Embryonic facial prominence (tissue), 1 donor: ENCODE measurements at regions not wholly inside any gene's neighbourhood (a gene's known extent, or its start where the extent isn't known, plus 50 kb on each side); places are given as distances from the start of the nearest gene placed in this dataset.

Experiments
- DNase-seq: peaks from one replicate; pipeline ENCODE4 v3.0.0-alpha.2; 2016; ENCODE audit errors: extremely low spot score

- DNase-seq, result no peak
Observed at GRCh38 chr1:29845910-29846309, 609.6 kb downstream of the PTPRU start.

DNA sequence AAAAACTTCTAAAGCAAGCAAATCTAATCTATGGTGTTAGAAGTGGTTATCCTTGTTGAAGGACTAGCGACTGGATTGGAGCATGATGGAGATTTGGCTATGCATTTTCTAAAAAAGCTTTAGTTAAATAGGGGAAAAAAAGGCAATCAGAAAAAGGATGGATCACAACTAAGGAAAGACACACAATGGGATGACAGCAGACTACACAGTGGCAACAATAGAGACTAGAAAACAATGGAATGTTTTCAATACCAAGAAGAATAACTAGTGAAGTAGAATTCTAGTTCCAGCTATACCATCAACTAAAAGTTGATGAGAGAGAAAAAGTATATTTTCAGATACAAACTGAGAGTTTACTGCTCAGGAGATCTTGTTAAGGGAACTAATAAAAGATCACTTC lies 605.8 kb downstream of the PTPRU start:
- no peak for DNase-seq

- DNase-seq, result no peak
Observed at GRCh38 chr1:29839726-29840125, 603.4 kb downstream of the PTPRU start.

DNA sequence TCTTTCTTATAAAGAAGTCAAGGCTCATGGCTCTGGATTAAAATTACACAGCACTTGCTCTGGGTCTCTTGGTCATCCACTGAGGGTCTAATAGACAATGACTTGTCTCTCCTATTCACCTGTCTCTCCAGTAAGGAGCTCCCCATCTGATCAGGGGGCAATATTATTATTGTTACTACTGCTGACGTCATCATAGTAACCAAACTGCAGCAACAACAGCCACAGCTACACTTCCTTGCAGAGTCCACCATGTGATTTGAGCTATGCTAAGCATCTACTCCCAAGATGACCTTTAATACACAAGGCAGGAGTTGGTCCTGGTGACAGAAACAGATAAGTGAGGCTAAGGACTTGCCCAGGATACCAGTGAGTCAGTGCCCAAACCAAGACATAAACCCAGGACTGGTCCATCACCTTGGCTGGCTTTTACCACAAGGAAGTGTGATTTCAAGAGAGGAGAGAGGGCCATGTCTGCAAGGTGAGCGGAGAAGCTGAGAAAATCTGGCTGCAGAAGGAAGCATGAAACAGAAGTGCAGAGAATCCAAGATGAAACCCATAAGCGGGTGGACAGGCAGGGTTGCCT lies 602.5 kb downstream of the PTPRU start:
- DNase-seq, result no peak

DNA sequence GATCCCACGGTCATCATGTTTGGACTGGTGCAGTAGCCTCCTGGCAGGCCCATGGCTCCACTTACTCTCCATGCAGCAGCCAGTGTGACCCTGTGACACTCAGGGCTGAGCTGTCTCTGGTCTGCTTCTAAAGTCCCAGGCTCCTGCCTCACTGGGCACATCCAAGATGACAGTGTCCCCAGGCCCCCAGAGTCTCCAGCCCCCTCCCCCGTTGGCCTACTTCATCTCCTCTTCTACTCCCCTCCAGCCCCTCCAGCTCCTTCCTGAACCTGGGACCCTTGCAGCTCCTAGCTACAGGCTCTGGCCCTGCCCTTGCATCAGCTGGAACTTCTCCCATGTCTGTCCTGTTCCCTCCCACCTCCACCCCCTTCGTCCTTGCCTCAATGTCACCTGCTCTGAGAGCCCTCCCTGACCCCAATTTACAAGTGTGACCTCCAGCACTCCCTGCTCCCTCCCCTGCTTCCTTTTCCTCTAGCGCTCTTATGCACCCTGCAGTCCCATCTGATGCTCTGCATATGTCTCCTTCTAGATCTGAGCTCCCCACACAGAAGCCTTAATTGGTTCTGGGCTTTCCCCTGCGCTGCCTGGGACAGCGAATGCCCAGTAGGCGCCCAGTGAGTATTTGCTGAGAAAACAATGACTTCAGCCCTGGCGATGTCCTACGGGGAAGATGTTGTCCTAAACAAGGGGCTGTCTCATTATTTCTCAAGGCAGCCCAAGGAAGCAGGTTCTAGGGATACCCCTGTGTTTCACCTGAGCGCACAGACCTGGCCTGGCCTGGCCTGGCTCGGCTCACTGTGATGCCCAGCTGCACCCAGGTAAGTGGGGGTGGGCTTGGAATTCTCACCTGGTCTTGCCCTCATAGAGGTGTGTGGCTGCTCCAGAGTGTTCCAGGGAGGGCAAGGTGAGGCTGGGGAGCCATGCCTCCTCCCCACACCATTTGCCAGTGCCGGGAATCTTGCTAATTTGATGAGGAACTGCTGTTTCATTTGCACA lies 600.6 kb downstream of the PTPRU start:
- DNase-seq, result no peak

DNA sequence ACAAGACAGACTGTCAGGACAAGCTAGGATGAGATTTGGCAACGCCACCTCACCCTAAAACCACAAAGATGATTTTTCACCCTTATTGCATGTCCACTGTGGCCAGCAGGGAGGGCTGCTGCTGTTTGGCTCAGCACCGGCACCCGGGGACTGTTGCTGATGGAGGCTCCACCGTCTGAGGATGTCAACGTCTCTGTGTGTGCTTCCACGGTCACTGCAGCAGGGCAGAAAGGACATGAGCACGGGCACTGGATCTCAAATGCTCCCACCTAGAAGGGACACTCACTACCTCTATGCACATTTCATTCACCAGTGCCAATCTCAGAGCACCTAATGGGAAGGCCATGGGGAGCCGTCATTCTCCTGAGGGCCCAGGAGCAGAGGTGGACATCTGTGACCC lies 599.6 kb downstream of the PTPRU start:
- DNase-seq, result no peak

DNA sequence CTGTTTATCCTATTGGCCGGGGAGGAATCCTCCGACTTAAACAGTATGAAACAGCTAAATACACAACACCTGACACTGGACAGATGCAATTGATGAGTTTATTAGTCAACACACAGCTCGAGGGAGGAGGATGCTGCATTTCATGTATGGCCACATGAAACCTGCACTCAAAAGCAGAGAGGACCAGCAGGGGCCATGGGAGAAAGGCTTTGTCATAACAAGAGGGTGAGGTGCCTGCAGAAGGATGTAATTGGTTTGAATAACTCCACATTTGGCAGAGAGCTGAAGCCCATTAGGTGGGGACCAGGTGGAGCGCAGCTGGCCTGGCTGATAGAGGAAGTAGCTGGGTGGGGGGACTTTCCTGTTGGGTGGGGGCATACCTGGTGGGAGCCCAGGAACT lies 599.1 kb downstream of the PTPRU start:
- DNase-seq, result no peak

GRCh38 chr1:29833581-29833980 lies 597.3 kb downstream of the PTPRU start:
- DNase-seq, result no peak

DNA sequence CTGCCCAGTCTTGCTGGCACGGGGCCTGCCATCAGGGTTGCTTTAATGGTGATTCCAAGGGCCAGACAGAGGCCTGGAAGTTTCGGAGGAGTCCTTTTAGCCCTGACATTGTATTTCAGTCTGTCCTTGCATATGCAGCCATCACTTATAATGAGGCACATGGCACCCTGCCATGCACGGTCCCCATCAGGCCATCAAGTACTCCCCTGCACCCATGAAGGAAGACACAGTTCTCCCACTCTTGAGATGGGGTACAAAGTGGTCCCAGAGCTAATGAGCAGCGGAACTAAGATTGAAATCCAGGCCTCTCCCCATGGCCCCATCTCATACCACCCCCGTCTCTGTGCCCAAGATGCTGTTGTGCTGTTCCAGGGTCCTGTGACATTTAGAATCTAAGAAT lies 596.6 kb downstream of the PTPRU start:
- DNase-seq, result no peak

DNA sequence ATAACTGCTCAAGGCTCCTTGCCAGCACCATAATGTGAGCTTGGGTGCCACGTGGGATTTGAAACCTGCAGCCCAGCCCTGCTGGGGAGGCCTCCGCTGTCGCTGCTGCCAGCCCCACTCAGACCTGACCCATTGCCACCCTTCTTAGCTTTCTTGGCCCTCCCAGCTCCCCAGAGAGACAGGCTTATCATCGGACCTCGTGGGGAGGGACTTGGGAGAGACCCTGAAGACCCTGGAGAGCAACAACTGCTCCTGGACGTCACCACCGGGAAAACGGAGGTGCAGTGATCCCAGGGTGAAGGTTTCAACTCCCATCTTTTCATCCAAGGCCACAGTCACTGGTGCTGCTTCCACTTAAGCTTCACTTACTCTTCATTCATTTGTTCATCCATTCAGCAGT lies 596.1 kb downstream of the PTPRU start:
- DNase-seq, result no peak

DNA sequence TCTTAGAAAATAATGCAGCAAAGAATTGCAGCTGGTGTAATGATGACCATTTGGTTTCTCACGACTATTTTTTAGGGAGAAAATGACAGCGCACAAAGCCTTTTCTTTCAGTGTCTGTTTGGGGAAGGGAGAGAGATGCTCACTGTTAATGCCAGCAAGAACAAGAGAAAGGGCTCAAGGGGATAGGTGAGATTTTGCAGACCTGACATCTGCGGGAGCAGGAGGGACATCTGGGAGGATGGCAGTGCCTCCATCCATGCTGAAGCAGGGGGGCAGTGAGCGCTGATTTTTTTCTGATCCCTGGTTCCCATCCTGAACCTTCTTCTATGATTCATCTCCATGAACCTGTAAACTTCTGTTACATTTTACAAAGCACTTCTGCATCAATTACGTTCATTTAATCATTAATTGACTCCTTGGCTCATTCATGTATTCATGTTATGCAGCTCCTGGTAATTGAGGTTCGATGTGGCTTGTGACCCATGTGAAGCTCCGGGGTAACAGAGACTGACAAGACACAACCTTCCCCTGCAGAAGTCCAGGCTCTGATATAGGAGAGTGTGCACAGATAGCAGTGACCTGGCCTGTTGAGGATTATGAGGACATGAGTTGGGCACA lies 595.3 kb downstream of the PTPRU start:
- DNase-seq, result no peak

DNA sequence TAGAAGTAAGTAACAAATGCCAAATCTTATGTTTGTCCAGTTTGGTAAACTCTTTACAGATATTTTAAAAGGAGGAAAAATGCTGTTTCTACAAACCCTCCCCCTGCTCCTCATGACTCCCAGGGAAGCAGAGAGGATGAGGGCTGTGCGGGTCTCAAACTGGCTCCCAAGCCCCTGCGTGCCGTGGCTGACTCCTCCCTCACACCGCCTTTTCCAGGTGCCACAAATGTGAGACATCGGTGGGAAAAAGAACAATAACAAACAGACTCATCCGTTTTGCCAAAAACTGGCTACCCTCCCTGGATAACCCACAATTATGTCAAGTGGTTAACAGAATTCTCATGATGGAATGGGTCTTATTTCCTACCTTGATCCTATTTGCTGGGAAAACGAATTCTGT lies 594.6 kb downstream of the PTPRU start:
- no peak for DNase-seq

DNA sequence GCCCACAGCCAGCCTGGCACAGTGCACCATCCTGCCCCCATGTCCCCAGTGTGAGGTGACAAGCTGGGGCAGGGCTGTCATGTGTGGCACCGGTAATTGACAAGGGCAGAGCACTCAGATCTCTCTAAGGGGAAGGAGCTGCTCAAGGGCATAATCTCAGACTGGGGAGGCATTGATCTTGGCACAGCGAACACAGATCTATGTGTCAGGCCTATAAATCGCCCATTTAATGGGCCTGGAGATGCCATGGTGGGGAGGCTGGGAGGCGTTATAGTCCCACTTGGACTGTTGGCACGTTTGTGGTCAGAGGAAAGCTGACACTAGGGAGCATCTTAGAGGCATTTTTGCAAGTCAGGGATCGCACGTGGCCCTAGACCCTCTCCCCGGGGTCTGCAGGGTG lies 594.1 kb downstream of the PTPRU start:
- DNase-seq, result no peak

- no peak for DNase-seq
Observed at GRCh38 chr1:29829448-29830344, 593.4 kb downstream of the PTPRU start.

- no peak for DNase-seq
Observed at GRCh38 chr1:29828526-29829447, 592.5 kb downstream of the PTPRU start.

GRCh38 chr1:29827801-29828525 lies 591.6 kb downstream of the PTPRU start:
- no peak for DNase-seq

GRCh38 chr1:29827237-29827750 lies 591.0 kb downstream of the PTPRU start:
- no peak for DNase-seq

GRCh38 chr1:29826646-29827045 lies 590.3 kb downstream of the PTPRU start:
- DNase-seq, result no peak

DNA sequence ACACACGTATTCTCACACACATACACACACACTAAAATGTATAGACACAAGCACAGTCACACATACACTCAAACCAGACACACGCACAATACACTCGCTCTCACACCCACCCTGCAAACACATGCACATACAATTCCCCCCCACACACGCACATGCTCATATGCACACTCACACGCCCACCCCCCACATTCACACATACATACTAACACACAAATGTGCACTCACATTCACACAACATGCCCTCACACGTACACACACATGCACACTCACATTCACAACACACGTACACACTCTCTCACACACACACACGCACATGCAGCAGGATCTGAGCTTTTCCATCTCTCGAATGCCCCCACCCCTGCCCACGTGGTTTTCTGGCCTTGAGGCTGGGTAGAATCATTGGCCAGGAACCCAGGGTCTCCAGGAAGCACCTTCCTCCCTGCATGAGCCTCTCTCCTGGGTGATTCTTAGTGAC lies 589.7 kb downstream of the PTPRU start:
- no peak for DNase-seq
